ENCODE measurements at regions not wholly inside any gene's neighbourhood (a gene's known extent, or its start where the extent isn't known, plus 50 kb on each side); places are given as distances from the start of the nearest gene placed in this dataset.

DNA sequence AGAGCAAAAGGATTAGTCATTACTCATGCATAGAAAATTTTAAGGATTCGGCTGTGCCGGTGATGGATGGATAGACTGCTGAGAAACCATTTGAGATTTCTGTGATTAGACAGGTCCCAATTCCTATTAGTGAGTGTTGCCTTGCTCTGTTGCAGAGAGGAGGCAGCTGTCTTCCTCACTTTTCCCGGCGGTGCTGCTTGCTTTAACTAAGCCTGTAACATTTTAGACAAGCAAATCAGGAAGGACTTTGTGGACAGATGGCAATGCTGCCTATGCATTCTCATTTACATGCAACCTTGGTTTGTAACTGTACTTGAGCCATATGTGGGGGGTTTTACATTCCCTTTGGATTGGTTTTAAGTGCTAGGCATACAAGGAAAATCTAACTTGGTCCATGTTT is 1176.3 kb downstream of the CDH18 start:
- H3K9me3 ChIP-seq (ENCODE audit: control insufficient read depth, low read length), result no peaks in the 10 kb centered on the region
- no peak overlapping the region for H3K4me2 ChIP-seq (ENCODE audit: low read length)
- no peak overlapping the region for H3K27ac ChIP-seq
- H3K79me2 ChIP-seq, result no peaks in the 10 kb centered on the region
- no peaks in the 10 kb centered on the region for H3K27me3 ChIP-seq (ENCODE audit: control insufficient read depth, insufficient read depth, low read length)
- no peak overlapping the region for H3K4me3 ChIP-seq (ENCODE audit: low read depth, low read length)
- H3K36me3 ChIP-seq (ENCODE audit: control insufficient read depth, insufficient read depth, low read length), result no peaks in the 10 kb centered on the region
- H3K9ac ChIP-seq, result no peak overlapping the region
- no peaks in the 10 kb centered on the region for H3K4me1 ChIP-seq
- no peak overlapping the region for H2AFZ ChIP-seq
- TF ChIP-seq, protein P1, sequence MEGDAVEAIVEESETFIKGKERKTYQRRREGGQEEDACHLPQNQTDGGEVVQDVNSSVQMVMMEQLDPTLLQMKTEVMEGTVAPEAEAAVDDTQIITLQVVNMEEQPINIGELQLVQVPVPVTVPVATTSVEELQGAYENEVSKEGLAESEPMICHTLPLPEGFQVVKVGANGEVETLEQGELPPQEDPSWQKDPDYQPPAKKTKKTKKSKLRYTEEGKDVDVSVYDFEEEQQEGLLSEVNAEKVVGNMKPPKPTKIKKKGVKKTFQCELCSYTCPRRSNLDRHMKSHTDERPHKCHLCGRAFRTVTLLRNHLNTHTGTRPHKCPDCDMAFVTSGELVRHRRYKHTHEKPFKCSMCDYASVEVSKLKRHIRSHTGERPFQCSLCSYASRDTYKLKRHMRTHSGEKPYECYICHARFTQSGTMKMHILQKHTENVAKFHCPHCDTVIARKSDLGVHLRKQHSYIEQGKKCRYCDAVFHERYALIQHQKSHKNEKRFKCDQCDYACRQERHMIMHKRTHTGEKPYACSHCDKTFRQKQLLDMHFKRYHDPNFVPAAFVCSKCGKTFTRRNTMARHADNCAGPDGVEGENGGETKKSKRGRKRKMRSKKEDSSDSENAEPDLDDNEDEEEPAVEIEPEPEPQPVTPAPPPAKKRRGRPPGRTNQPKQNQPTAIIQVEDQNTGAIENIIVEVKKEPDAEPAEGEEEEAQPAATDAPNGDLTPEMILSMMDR (IDR thresholded peaks at IDR 0.05), result no peak

DNA sequence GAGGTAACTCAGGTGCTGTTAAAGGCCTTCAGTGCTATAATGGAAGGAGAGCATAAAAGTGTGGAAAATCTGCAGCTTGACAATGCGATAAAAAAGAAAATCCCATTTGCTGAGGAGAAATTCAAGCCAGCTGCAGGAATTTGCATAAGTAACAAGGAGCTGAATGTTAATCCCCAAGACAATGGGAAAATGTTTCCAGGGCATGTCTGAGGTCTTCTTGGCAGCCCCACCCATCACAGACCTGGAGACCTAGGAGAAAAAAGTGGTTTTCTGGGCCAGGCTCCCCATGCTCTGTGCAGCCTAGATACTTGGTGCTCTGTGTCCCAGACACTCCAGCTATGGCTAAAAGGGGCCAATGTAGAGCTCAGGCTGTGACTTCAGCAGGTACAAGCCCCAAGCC is 1159.6 kb downstream of the CDH18 start:
- TF ChIP-seq, protein P1 (IDR thresholded peaks at IDR 0.05), result no peak
- no peak overlapping the region for H2AFZ ChIP-seq
- H3K27ac ChIP-seq, result no peak overlapping the region
- H3K4me3 ChIP-seq (ENCODE audit: low read depth, low read length), result no peak overlapping the region
- H3K9ac ChIP-seq, result no peak overlapping the region
- H3K79me2 ChIP-seq, result no peaks in the 10 kb centered on the region
- no peaks in the 10 kb centered on the region for H3K36me3 ChIP-seq (ENCODE audit: control insufficient read depth, insufficient read depth, low read length)
- no peaks in the 10 kb centered on the region for H3K9me3 ChIP-seq (ENCODE audit: control insufficient read depth, low read length)
- no peak overlapping the region for H3K4me2 ChIP-seq (ENCODE audit: low read length)
- no peaks in the 10 kb centered on the region for H3K4me1 ChIP-seq
- H3K27me3 ChIP-seq (ENCODE audit: control insufficient read depth, insufficient read depth, low read length), result no peaks in the 10 kb centered on the region

DNA sequence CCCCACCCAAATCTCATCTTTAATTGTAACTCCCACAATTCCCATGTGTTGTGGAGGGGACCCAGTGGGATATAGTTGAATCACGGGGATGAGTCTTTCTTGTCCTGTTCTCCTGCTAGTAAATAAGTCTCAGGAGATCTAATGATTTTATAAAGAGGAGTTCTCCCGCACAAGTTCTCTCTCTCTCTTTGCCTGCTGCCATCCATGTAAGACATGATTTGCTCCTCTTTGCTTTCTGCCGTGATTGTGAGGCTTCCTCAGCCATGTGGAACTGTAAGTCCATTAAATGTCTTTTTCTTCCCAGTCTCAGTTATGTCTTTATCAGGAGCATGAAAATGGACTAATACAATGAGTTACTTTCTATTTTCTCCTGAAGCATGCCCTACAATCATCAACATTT is 1158.5 kb downstream of the CDH18 start:
- Histone ChIP-seq H2AFZ (no peak overlapping the region), H3K9me3 (ENCODE audit: control insufficient read depth, low read length) (no peaks in the 10 kb centered on the region), H3K27me3 (ENCODE audit: control insufficient read depth, insufficient read depth, low read length) (no peaks in the 10 kb centered on the region), H3K27ac (no peak overlapping the region), H3K36me3 (ENCODE audit: control insufficient read depth, insufficient read depth, low read length) (no peaks in the 10 kb centered on the region), H3K4me3 (ENCODE audit: low read depth, low read length) (no peak overlapping the region), H3K79me2 (no peaks in the 10 kb centered on the region), H3K4me2 (ENCODE audit: low read length) (no peak overlapping the region), H3K9ac (no peak overlapping the region), H3K4me1 (no peaks in the 10 kb centered on the region)
- TF ChIP-seq, protein P1 (IDR thresholded peaks at IDR 0.05), result no peak

DNA sequence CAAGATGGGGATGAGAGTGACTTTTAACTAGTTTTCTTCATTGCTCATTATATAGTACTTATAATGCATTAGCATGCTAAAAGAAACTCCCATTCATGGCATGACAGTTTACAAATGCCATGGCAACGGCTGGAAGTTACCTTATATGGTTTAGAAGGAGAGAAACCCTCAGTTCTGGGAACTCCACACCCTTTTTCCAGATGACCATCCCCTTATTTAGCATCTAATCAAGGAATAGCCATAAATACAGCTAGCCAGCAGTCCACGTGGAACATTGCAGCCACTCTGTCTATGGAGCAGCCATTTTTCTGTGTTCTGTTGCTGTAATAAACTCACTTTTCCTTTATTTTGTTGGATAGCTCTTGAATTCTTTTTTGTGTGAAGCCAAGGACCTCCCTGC is 1137.8 kb downstream of the CDH18 start:
- Histone ChIP-seq H2AFZ (no peak overlapping the region), H3K27me3 (ENCODE audit: control insufficient read depth, insufficient read depth, low read length) (no peaks in the 10 kb centered on the region), H3K4me2 (ENCODE audit: low read length) (no peak overlapping the region), H3K79me2 (no peaks in the 10 kb centered on the region), H3K9me3 (ENCODE audit: control insufficient read depth, low read length) (no peaks in the 10 kb centered on the region), H3K9ac (no peak overlapping the region), H3K4me1 (no peaks in the 10 kb centered on the region), H3K4me3 (ENCODE audit: low read depth, low read length) (no peak overlapping the region), H3K36me3 (ENCODE audit: control insufficient read depth, insufficient read depth, low read length) (no peaks in the 10 kb centered on the region), H3K27ac (no peak overlapping the region)
- TF ChIP-seq, protein P1 (IDR thresholded peaks at IDR 0.05), result no peak

DNA sequence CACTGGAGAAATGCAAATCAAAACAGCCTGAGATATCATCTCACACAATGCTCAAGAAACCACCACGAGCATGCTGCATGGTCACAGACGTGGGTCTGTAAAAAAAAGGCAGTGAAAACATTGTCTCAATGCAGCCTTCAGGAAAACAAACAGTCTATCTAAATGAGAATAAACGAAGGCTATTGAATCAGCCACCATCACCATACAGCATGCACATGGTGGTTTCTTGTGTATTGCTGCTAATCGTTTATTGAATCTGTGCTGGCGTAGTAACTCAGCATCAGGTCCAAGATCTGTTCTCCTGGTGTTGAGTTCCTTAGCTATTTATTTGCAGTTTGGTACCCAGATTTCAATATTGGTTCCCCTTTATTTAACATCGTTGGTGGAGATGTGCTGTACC is 1115.0 kb downstream of the CDH18 start:
- Histone ChIP-seq H3K36me3 (ENCODE audit: control insufficient read depth, insufficient read depth, low read length) (no peaks in the 10 kb centered on the region), H3K27me3 (ENCODE audit: control insufficient read depth, insufficient read depth, low read length) (no peaks in the 10 kb centered on the region), H3K4me2 (ENCODE audit: low read length) (no peak overlapping the region), H3K27ac (no peak overlapping the region), H3K4me1 (no peaks in the 10 kb centered on the region), H2AFZ (no peak overlapping the region), H3K79me2 (no peaks in the 10 kb centered on the region), H3K9ac (no peak overlapping the region), H3K4me3 (ENCODE audit: low read depth, low read length) (no peak overlapping the region), H3K9me3 (ENCODE audit: control insufficient read depth, low read length) (no peaks in the 10 kb centered on the region)
- TF ChIP-seq, protein P1 (IDR thresholded peaks at IDR 0.05), result no peak
